SK-N-SH (cell line): ENCODE measurements at regions not wholly inside any gene's neighbourhood (a gene's known extent, or its start where the extent isn't known, plus 50 kb on each side); places are given as distances from the start of the nearest gene placed in this dataset.

Experiments used
- EP300 ChIP-seq, 2 experiments: IDR thresholded peaks; 2 replicates each; pipeline versions ENCODE4 v1.4.0 to v1.6.1; 2012; ENCODE audit warnings: borderline replicate concordance in 1 of 2, low read depth in 1 of 2, low read length in 1 of 2
- EZH2phosphoT487 ChIP-seq: fragments of 200-600 bp; sonication (generic); IDR thresholded peaks from 2 replicates; pipeline ENCODE4 v1.6.1; 2017; ENCODE audit warnings: low read depth, mixed run types, mild to moderate bottlenecking, antibody characterized with exemption, moderate library complexity, borderline replicate concordance
- FOXJ3 ChIP-seq: sonication (generic); formaldehyde crosslinking; IDR thresholded peaks from 2 replicates; pipeline ENCODE4 v1.5.1; 2020; ENCODE audit warnings: mild to moderate bottlenecking, missing genetic modification reagents

DNA sequence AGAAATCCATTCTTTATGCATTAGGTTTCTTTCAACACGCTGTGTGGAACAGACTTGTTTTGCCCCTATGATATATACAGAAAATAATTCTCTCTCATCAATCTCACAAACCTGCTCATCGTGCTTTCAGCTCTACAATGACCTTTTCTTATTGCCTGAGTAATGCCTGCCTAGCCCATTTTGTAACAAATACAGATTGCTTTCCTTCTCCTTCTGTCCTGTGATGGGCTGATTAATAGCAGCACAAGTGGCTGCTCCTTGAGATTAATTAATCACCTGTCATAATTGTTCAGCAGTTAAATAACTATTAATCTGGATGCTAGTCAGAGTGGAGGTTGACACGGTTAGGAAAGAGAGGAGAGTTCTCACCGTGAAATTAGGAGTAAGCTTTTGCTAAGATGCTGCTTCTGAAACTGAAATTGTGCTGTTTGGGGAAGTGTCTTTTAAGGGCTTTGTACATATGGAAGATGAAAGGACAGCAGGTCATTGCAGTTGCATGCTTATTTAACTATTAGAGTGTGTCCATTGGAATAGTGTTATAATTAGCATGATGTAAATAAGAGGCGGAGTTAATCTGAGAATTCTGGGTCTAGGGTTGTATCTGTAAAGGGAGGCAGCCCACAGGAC is 1430.5 kb downstream of the FAM181B start:
- TF ChIP-seq EZH2phosphoT487 (no peak), EP300 (IDR thresholded peaks at IDR 0.05; ENCODE audit: borderline replicate concordance in 1 of 2, low read depth in 1 of 2, low read length in 1 of 2) (no peak), FOXJ3 (CRISPR knock-in tag) (no peak)
